Erythroblast (primary cell): ENCODE measurements at regions not wholly inside any gene's neighbourhood (a gene's known extent, or its start where the extent isn't known, plus 50 kb on each side); places are given as distances from the start of the nearest gene placed in this dataset.

ENCODE experiments used
- GATA1 ChIP-seq: IDR thresholded peaks from 2 replicates; pipeline ENCODE4 v1.6.1; 2011; ENCODE audit warnings: low read depth, mild to moderate bottlenecking, control low read depth, low read length, moderate library complexity
- POLR2A ChIP-seq: IDR thresholded peaks from 2 replicates; pipeline ENCODE4 v1.6.1; 2011; ENCODE audit warnings: mild to moderate bottlenecking, low read length

DNA sequence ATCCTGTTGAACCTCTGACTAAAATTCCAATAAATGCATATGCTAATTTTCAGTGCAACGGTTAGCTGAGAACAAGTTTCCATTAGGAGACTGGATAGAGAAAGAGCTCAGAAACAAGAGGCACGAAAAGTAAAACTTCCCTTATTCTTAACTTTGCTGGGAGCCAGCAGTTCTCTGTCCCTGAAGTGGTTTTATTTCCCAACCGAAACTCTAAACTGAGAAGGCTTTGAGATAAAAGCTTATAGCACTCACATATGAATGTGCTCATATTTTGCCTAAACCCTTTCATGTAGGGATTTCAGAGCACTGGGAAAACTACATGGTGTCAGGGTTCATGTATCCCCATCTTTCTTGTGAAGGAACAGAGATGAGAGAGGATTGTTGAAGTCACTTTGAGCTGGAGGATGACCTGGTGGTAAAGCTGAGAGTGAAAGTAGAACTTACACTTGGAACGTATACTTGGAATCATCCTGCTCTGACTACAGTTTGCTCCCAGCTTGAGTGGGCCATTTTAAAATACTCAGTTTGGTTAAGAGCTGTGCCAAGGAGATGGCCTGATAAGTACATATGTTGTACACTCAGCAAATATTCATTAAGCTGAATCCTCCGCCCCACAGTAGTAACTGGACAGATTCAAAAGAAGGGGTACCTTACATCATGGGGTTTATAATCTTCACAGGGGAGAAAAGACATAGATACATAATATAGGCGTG lies 324.2 kb upstream of the CNR1 start:
- TF ChIP-seq POLR2A = no peak
- no peak for TF ChIP-seq GATA1
